NCI-H1105 treated with DMSO at 0.1 percent for 48 hours (cell line): ENCODE measurements at regions not wholly inside any gene's neighbourhood (a gene's known extent, or its start where the extent isn't known, plus 50 kb on each side); places are given as distances from the start of the nearest gene placed in this dataset.
"Not testable (repeated sequence)": the region's sequence is repeated elsewhere in the genome, so short reads cannot be mapped to it uniquely, and the experiment has no call there.

Experiments
- DNase-seq: peaks from one replicate; lab custom pipeline; 2025; lab: John Stamatoyannopoulos, UW

DNA sequence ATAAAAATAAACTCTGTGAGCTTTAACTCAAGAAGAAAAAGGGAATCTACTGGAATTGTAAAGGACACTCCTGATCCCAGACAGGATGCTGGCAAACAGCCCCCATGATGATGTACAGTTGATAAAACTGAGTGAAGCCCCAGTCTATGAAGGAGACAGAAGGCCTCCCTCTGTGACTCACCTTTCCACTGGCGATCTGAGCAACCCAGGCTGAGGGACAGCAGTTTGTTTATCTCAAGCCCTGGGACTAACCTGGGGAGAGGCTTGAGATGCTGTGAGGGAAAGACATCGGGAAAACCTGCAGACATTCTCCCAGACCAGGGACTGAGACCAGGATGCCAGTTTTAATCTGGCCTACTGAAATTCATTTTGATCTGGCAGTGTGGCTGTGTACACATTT is 104.5 kb upstream of the CDH2 start:
- no peak for DNase-seq

DNA sequence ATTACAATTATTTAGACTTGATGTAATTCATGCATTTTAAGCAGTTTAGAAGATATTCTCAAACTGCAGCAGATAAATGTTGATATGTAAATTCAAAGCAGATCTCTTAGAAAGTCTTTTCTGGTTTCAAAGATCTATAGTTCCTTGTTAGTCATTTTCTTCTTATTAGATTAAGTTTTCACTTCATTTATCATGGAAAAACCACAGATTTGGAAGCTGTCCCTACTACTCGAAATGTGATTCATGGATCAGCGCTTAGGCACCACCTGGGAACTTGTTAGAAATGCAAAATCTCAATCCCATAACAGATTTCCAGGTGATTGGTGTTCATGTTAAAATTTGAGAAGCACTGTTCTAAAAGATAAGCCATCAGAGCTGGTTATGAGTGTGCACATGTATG is 92.8 kb upstream of the CDH2 start:
- DNase-seq = no peak

DNA sequence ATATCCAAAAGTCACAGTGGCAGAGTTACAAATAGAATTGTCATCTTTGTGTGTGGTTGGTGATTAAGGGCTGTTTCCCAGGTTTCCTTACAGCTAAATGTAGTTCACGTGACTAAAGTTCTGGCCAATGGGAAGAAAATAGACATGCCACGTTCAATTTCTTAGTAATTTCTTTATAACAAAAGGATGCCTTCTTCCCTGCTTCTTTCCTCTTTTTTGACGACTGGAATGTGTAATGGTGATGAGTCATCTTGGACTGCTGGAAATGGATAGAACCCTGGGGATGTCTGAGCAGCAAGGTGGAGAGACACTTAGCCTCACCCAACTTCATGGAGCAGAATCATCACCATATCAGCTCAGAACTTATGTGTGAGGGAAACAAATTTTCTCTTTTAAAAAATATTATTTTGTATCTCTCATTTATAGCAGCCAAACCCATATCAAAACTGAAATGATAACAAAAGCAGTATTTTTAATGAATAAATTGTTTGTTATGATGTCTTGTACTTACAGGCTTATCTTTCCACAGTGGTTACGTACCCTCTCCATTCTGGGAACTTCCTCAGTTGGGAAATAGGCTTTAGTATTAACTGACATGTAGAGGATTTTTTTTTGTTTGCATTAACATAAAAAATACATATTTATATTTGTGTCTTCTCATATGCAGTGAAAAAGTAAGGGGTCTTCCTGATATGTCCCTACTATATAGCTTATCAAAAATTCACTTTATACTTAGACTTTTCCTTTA is 91.1 kb upstream of the CDH2 start:
- no peak for DNase-seq

DNA sequence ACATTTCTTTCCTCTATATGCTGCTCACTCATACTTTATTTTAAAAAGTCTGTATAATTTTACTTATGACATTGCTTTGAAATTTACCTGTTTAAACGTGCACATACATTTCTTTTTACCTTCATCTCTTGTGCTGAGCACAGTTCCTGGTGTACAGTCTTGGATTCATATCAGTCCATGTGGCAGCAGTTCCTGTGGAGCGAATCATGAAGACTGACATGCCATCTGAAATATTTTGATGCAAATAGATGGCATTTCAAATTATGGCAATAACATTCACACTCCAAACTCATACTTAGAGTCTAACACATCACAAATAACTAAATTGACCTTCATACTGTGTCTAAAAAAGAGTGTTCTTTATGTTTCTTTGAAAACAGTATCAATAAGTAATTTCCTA is 90.3 kb upstream of the CDH2 start:
- no peak for DNase-seq

DNA sequence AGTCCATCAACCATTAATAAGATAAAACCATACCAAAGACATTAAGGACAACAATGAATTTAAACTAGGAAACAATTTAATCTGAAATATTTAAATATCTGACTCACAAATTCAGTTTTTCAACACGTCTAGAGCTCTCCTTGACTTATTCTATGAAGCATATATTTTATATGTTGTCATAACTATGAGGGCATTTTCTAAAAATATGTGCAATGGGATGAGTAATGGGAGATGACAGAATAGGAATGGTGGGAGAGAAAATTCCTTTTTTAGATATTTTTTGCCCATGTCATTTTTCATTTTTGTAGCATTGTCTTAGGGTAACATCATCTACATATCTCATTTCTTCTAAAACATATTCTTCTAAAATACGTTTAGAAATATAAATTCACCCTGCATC is 79.2 kb upstream of the CDH2 start:
- DNase-seq = no peak

DNA sequence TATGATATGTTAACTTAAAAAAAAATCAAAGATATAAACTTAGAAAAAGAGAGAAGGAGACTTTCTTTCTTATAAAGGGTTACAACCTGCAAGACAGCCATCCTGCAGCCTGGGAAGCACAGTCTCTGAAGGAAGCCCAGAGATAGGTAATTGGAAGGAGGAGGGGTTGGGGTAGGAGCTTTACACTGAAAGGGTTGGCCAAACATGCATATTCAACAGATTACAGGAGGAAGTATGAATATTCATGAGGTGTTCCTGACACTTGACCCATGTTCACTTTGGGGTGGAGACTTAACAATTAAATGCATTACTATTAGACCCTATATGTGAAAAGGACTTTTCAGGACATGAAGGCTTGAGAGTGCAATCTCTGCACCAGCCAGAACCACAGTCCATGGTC is 71.7 kb upstream of the CDH2 start:
- no peak for DNase-seq

DNA sequence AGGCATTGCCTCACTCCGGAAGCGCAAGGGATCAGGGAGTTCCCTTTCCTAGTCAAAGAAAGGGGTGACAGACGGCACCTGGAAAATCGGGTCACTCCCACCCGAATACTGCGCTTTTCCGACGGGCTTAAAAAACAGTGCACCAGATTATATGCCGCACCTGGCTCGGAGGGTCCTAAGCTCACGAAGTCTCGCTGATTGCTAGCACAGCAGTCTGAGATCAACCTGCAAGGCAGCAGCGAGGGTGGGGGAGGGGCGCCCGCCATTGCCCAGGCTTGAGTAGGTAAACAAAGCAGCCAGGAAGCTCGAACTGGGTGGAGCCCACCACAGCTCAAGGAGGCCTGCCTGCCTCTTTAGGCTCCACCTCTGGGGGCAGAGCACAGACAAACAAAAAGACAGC is 63.7 kb upstream of the CDH2 start:
- not testable (repeated sequence) for DNase-seq

DNA sequence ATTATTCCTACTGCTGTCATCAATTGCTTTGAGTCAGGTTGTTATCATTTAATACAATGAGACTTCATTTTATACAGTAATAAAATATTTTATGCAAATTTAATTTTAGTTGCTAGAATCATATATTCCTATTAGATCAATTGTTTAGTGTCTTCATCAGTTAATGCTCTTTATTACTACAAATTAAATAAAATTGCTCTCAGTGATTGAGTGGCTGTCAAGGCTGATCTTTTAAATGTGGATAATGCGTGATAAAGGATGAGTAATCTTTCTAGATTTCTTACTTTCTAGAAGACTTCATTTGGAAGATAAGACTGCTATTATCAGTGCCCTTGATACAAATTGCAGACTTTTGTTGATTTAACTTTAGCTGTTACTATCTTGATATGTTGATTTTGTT is 59.6 kb upstream of the CDH2 start:
- DNase-seq = no peak
